Adrenal gland (tissue), 9 donors: ENCODE measurements at regions not wholly inside any gene's neighbourhood (a gene's known extent, or its start where the extent isn't known, plus 50 kb on each side); places are given as distances from the start of the nearest gene placed in this dataset.

Experiments
- DNase-seq, 7 donors: peaks; one replicate each; pipeline ENCODE4 v3.0.0-alpha.2; 2019 to 2020
- H3K27ac ChIP-seq, 5 donors: fragments of 200-600 bp; sonication (generic) in 4 of 5; 1 replicate in 3 of 5; 2 replicates in 2 of 5; pipeline versions ENCODE4 v1.5.1 to v1.8.0; 2016 to 2020; ENCODE audit warnings: mild to moderate bottlenecking in 1 of 5
- H3K27me3 ChIP-seq: fragments of 200-600 bp; 2 replicates; pipeline ENCODE4 v1.8.0; 2021
- H3K36me3 ChIP-seq, 2 donors: fragments of 200-600 bp; replicated peaks in 1 of 2; 1 replicate in 1 of 2; 2 replicates in 1 of 2; pipeline versions ENCODE4 v1.5.1 to v1.8.0; 2018 to 2022
- H3K4me1 ChIP-seq, 2 donors: fragments of 200-600 bp; replicated peaks in 1 of 2; 1 replicate in 1 of 2; 2 replicates in 1 of 2; pipeline versions ENCODE4 v1.5.1 to v1.8.0; 2018 to 2021
- H3K4me3 ChIP-seq, 4 donors: fragments of 200-600 bp; sonication (generic) in 3 of 4; one replicate each; pipeline ENCODE4 v1.5.1; 2016 to 2018
- H3K9me3 ChIP-seq, 3 donors: fragments of 200-600 bp; sonication (generic) in 1 of 3; replicated peaks in 1 of 3; 1 replicate in 2 of 3; 2 replicates in 1 of 3; pipeline versions ENCODE4 v1.5.1 to v1.8.0; 2016 to 2021
- CTCF ChIP-seq, 6 experiments: fragments of 450-650 bp in 4 of 6; fragments of 200-600 bp in 2 of 6; sonication (generic) in 1 of 6; IDR thresholded peaks; 1 replicate in 5 of 6; 2 replicates in 1 of 6; pipeline versions ENCODE4 v1.5.1 to v1.8.0; 2016 to 2021; ENCODE audit warnings: antibody characterized with exemption in 6 of 6, mild to moderate bottlenecking in 2 of 6, moderate library complexity in 1 of 6
- POLR2A ChIP-seq, 2 donors: fragments of 450-650 bp; IDR thresholded peaks; one replicate each; pipeline ENCODE4 v1.6.1; 2017; ENCODE audit warnings: antibody characterized with exemption in 2 of 2, mild to moderate bottlenecking in 2 of 2, moderate library complexity in 1 of 2
- WGBS, 4 donors: extraction: QIAGEN DNeasy Blood & Tissue Kit in 2 of 4; methylation state at CpG; one replicate each; pipeline versions ENCODE4 v1.1.5 to v1.1.7; 2013 to 2017; 5-methylcytosine and 5-hydroxymethylcytosine counted together
- intact Hi-C, 2 donors: fragments of 100-400 bp; cut with DNase I; formaldehyde crosslinking; loops; one replicate each; pipeline versions ENCODE4 v1.14.1 to v1.15.0; 2022 to 2023
- donor health status: healthy with polysubstance abuse.
- donor health status: Bipolar disorder and iron deficiency.
- donor health status: DM: yes; HTN: yes; CAD: no.
- donor health status: DM: no; HTN: no; CAD: no.
- donor health status: DM: no; HTN: no; CAD: no.

- Histone ChIP-seq H3K4me3 (no peak overlapping the region), H3K27ac (no peak overlapping the region), H3K36me3 (no peaks in the 10 kb centered on the region), H3K4me1 (peaks cover 0 to 4% of the 10 kb centered on the region in 2 donors), H3K9me3 (no peaks in the 10 kb centered on the region), H3K27me3 (no peaks in the 10 kb centered on the region)
- TF ChIP-seq CTCF (IDR thresholded peaks at IDR 0.05) = no peak
- no peak for TF ChIP-seq POLR2A (IDR thresholded peaks at IDR 0.05)
- DNase-seq = no peak
- 66 to 72% (median 69%) methylated on average over 8 of the region's 8 CpGs for WGBS, 4 donors
- intact Hi-C loops = no loop called here
Measured at GRCh38 chr4:86443495-86443894, 83.6 kb upstream of the MAPK10 start.

GRCh38 chr4:86446996-86447395 is 87.1 kb upstream of the MAPK10 start:
- Histone ChIP-seq H3K27ac (no peak overlapping the region), H3K4me1 (no peaks in the 10 kb centered on the region), H3K4me3 (no peak overlapping the region), H3K27me3 (no peaks in the 10 kb centered on the region), H3K36me3 (no peaks in the 10 kb centered on the region), H3K9me3 (no peaks in the 10 kb centered on the region)
- intact Hi-C loops = no loop called here
- no peak for DNase-seq
- WGBS, 4 donors = 85 to 94% (median 89%) methylated on average over 5 of the region's 5 CpGs
- TF ChIP-seq CTCF (IDR thresholded peaks at IDR 0.05) (no peak), POLR2A (IDR thresholded peaks at IDR 0.05) (no peak)

- Histone ChIP-seq H3K27me3 (no peaks in the 10 kb centered on the region), H3K27ac (no peak overlapping the region), H3K36me3 (no peaks in the 10 kb centered on the region), H3K4me3 (no peak overlapping the region), H3K4me1 (no peaks in the 10 kb centered on the region), H3K9me3 (no peaks in the 10 kb centered on the region)
- intact Hi-C loops = no loop called here
- DNase-seq = no peak
- 70 to 93% (median 85%) methylated on average over 8 to 9 of the region's 9 CpGs for WGBS, 4 donors
- TF ChIP-seq POLR2A (IDR thresholded peaks at IDR 0.05) = no peak
- TF ChIP-seq CTCF (IDR thresholded peaks at IDR 0.05) = no peak
Measured at GRCh38 chr4:86448871-86449270, 89.0 kb upstream of the MAPK10 start.

GRCh38 chr4:86449746-86450588 is 90.1 kb upstream of the MAPK10 start:
- intact Hi-C loops = no loop called here
- H3K27me3 ChIP-seq = no peaks in the 10 kb centered on the region
- H3K27ac ChIP-seq = no peak overlapping the region
- 74 to 80% (median 78%) methylated on average over 5 of the region's 5 CpGs for WGBS, 4 donors
- no peak for DNase-seq
- TF ChIP-seq POLR2A (IDR thresholded peaks at IDR 0.05) (no peak), CTCF (IDR thresholded peaks at IDR 0.05) (no peak)
- no peak overlapping the region for H3K4me3 ChIP-seq
- H3K36me3 ChIP-seq = no peaks in the 10 kb centered on the region
- H3K9me3 ChIP-seq = no peaks in the 10 kb centered on the region
- no peaks in the 10 kb centered on the region for H3K4me1 ChIP-seq
